ENCODE measurements at regions not wholly inside any gene's neighbourhood (a gene's known extent, or its start where the extent isn't known, plus 50 kb on each side); places are given as distances from the start of the nearest gene placed in this dataset.
"Not testable (repeated sequence)": the region's sequence is repeated elsewhere in the genome, so short reads cannot be mapped to it uniquely, and the experiment has no call there.

GRCh38 chr2:194424683-194425209 lies 1232.3 kb upstream of the SLC39A10 start:
- no peaks in the 10 kb centered on the region for H3K36me3 ChIP-seq
- no peaks in the 10 kb centered on the region for H3K4me1 ChIP-seq
- no peak overlapping the region for H3K27ac ChIP-seq
- no peaks in the 10 kb centered on the region for H3K27me3 ChIP-seq
- TF ChIP-seq Cebpa-rat (IDR thresholded peaks at IDR 0.05), result no peak
- H3K4me3 ChIP-seq, result no peak overlapping the region
- no peak overlapping the region for H3K9ac ChIP-seq
- no peak overlapping the region for H3K4me2 ChIP-seq
- H4K20me1 ChIP-seq, result no peaks in the 10 kb centered on the region
- no peaks in the 10 kb centered on the region for H3K9me3 ChIP-seq (replicated peaks in 1 of 11)

GRCh38 chr2:194411221-194411620 lies 1245.8 kb upstream of the SLC39A10 start:
- no peaks in the 10 kb centered on the region for H4K20me1 ChIP-seq
- peaks cover 0 to 10% (median 7%) of the 10 kb centered on the region in 10 experiments; a peak in 13 of 20 replicates for H3K4me1 ChIP-seq
- H3K36me3 ChIP-seq, result no peaks in the 10 kb centered on the region
- H3K4me3 ChIP-seq, result no peak overlapping the region
- TF ChIP-seq Cebpa-rat (IDR thresholded peaks at IDR 0.05), result no peak
- H3K27ac ChIP-seq, result no peak overlapping the region
- no peaks in the 10 kb centered on the region for H3K27me3 ChIP-seq
- H3K4me2 ChIP-seq, result no peak overlapping the region
- H3K9ac ChIP-seq, result no peak overlapping the region
- H3K9me3 ChIP-seq (replicated peaks in 1 of 11), result no peaks in the 10 kb centered on the region

GRCh38 chr2:194395818-194396217 lies 1261.2 kb upstream of the SLC39A10 start:
- Histone ChIP-seq H3K9me3 (replicated peaks in 1 of 11) (no peaks in the 10 kb centered on the region), H3K4me1 (no peaks in the 10 kb centered on the region), H3K27ac (no peak overlapping the region), H3K4me2 (no peak overlapping the region), H3K36me3 (no peaks in the 10 kb centered on the region), H4K20me1 (no peaks in the 10 kb centered on the region), H3K9ac (no peak overlapping the region), H3K4me3 (no peak overlapping the region), H3K27me3 (no peaks in the 10 kb centered on the region)
- TF ChIP-seq Cebpa-rat (IDR thresholded peaks at IDR 0.05), result no peak

- no peak overlapping the region for H3K27ac ChIP-seq
- H3K27me3 ChIP-seq, result no peaks in the 10 kb centered on the region
- no peak overlapping the region for H3K9ac ChIP-seq
- H3K36me3 ChIP-seq, result no peaks in the 10 kb centered on the region
- no peak overlapping the region for H3K4me3 ChIP-seq
- no peak overlapping the region for H3K4me2 ChIP-seq
- no peaks in the 10 kb centered on the region for H3K4me1 ChIP-seq
- H3K9me3 ChIP-seq (replicated peaks in 1 of 11), result peaks cover 40 to 60% (median 45%) of the 10 kb centered on the region in 11 experiments
- no peaks in the 10 kb centered on the region for H4K20me1 ChIP-seq
- no peak for TF ChIP-seq Cebpa-rat (IDR thresholded peaks at IDR 0.05)
Measured at GRCh38 chr2:194385376-194385775, 1271.7 kb upstream of the SLC39A10 start.

- Histone ChIP-seq H3K4me3 (no peak overlapping the region), H3K27me3 (no peaks in the 10 kb centered on the region), H3K4me1 (no peaks in the 10 kb centered on the region), H3K27ac (no peak overlapping the region), H3K9ac (no peak overlapping the region), H3K36me3 (no peaks in the 10 kb centered on the region), H3K4me2 (no peak overlapping the region), H4K20me1 (no peaks in the 10 kb centered on the region), H3K9me3 (replicated peaks in 1 of 11) (peaks cover 40 to 60% (median 45%) of the 10 kb centered on the region in 11 experiments)
- TF ChIP-seq Cebpa-rat (IDR thresholded peaks at IDR 0.05), result no peak
Measured at GRCh38 chr2:194383401-194383800, 1273.6 kb upstream of the SLC39A10 start.

GRCh38 chr2:194382221-194382620 lies 1274.8 kb upstream of the SLC39A10 start:
- peaks cover 40 to 60% (median 45%) of the 10 kb centered on the region in 11 experiments for H3K9me3 ChIP-seq (replicated peaks in 1 of 11)
- H3K27me3 ChIP-seq, result no peaks in the 10 kb centered on the region
- H3K9ac ChIP-seq, result no peak overlapping the region
- H3K4me1 ChIP-seq, result no peaks in the 10 kb centered on the region
- H3K4me2 ChIP-seq, result no peak overlapping the region
- H3K27ac ChIP-seq, result no peak overlapping the region
- H3K36me3 ChIP-seq, result no peaks in the 10 kb centered on the region
- H4K20me1 ChIP-seq, result no peaks in the 10 kb centered on the region
- H3K4me3 ChIP-seq, result no peak overlapping the region
- no peak for TF ChIP-seq Cebpa-rat (IDR thresholded peaks at IDR 0.05)

- no peaks in the 10 kb centered on the region for H3K4me1 ChIP-seq
- H3K27me3 ChIP-seq, result no peaks in the 10 kb centered on the region
- no peaks in the 10 kb centered on the region for H3K36me3 ChIP-seq
- TF ChIP-seq Cebpa-rat (IDR thresholded peaks at IDR 0.05), result no peak
- H4K20me1 ChIP-seq, result no peaks in the 10 kb centered on the region
- H3K4me3 ChIP-seq, result no peak overlapping the region
- no peak overlapping the region for H3K9ac ChIP-seq
- no peak overlapping the region for H3K4me2 ChIP-seq
- peaks cover 23 to 41% (median 28%) of the 10 kb centered on the region in 11 experiments for H3K9me3 ChIP-seq (replicated peaks in 1 of 11)
- no peak overlapping the region for H3K27ac ChIP-seq
Measured at GRCh38 chr2:194380011-194380410, 1277.0 kb upstream of the SLC39A10 start.

- H3K27me3 ChIP-seq; H3K9me3 ChIP-seq (replicated peaks in 1 of 11); H4K20me1 ChIP-seq; H3K27ac ChIP-seq; H3K4me2 ChIP-seq; H3K4me3 ChIP-seq; H3K4me1 ChIP-seq; H3K36me3 ChIP-seq; H3K9ac ChIP-seq: not testable (repeated sequence)
Measured at GRCh38 chr2:194367390-194367789, 1289.6 kb upstream of the SLC39A10 start.

GRCh38 chr2:194363878-194364277 lies 1293.1 kb upstream of the SLC39A10 start:
- no peaks in the 10 kb centered on the region for H4K20me1 ChIP-seq
- TF ChIP-seq Cebpa-rat (IDR thresholded peaks at IDR 0.05), result no peak

GRCh38 chr2:194363295-194363694 lies 1293.7 kb upstream of the SLC39A10 start:
- Histone ChIP-seq H3K9ac (no peak overlapping the region), H3K9me3 (replicated peaks in 1 of 11) (peaks cover 0 to 8% (median 0%) of the 10 kb centered on the region in 11 experiments; a peak in 4 of 22 replicates), H4K20me1 (no peaks in the 10 kb centered on the region), H3K4me2 (no peak overlapping the region), H3K27ac (no peak overlapping the region), H3K27me3 (no peaks in the 10 kb centered on the region), H3K4me3 (no peak overlapping the region), H3K4me1 (no peaks in the 10 kb centered on the region), H3K36me3 (no peaks in the 10 kb centered on the region)
- no peak for TF ChIP-seq Cebpa-rat (IDR thresholded peaks at IDR 0.05)

More at GRCh38 chr2:194363878-194364277, 1293.1 kb upstream of the SLC39A10 start:
- Histone ChIP-seq H3K36me3 (no peaks in the 10 kb centered on the region), H3K9me3 (replicated peaks in 1 of 11) (peaks cover 0 to 8% (median 0%) of the 10 kb centered on the region in 11 experiments; a peak in 4 of 22 replicates), H3K27ac (no peak overlapping the region), H3K4me3 (no peak overlapping the region), H3K9ac (no peak overlapping the region), H3K27me3 (no peaks in the 10 kb centered on the region), H3K4me1 (no peaks in the 10 kb centered on the region), H3K4me2 (no peak overlapping the region)
